ENCODE measurements at regions not wholly inside any gene's neighbourhood (a gene's known extent, or its start where the extent isn't known, plus 50 kb on each side); places are given as distances from the start of the nearest gene placed in this dataset.

DNA sequence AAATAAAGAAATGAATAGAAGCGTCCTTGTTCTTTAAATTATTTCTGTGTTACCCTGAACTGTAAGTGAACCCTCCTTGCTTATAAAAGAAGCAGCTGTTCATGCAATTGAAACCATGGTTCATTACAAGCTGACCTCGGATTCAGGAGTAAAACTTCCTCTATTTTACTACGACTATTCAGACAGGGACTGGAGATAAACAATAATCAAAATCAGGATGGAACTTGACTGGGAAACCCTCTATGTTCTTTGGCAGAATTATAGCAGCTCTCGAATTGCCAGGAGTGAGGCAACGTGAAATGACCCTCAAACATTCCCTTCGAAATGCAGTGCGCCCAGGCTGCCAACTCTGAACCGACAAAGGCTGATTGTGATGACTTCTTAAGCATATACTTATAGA, 172.1 kb downstream of the CYP26A1 start:
- TF ChIP-seq GABPA (IDR thresholded peaks at IDR 0.05 in 1 of 2, conservative IDR thresholded peaks at IDR 0.05 in 1 of 2) (no peak), RAD21 (IDR thresholded peaks at IDR 0.05) (peak in 1 of 2 donors; percentile 36), EGR1 (IDR thresholded peaks at IDR 0.05; ENCODE audit: low read depth in 2 of 2) (no peak), NR2F2 (IDR thresholded peaks at IDR 0.05) (no peak), TAF1 (conservative IDR thresholded peaks at IDR 0.05) (no peak)
- TF ChIP-seq, protein P1, sequence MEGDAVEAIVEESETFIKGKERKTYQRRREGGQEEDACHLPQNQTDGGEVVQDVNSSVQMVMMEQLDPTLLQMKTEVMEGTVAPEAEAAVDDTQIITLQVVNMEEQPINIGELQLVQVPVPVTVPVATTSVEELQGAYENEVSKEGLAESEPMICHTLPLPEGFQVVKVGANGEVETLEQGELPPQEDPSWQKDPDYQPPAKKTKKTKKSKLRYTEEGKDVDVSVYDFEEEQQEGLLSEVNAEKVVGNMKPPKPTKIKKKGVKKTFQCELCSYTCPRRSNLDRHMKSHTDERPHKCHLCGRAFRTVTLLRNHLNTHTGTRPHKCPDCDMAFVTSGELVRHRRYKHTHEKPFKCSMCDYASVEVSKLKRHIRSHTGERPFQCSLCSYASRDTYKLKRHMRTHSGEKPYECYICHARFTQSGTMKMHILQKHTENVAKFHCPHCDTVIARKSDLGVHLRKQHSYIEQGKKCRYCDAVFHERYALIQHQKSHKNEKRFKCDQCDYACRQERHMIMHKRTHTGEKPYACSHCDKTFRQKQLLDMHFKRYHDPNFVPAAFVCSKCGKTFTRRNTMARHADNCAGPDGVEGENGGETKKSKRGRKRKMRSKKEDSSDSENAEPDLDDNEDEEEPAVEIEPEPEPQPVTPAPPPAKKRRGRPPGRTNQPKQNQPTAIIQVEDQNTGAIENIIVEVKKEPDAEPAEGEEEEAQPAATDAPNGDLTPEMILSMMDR (IDR thresholded peaks at IDR 0.05; ENCODE audit: low read depth, low read length, missing input control) = no peak

Data from liver (tissue), 3 donors.